ENCODE measurements at regions not wholly inside any gene's neighbourhood (a gene's known extent, or its start where the extent isn't known, plus 50 kb on each side); places are given as distances from the start of the nearest gene placed in this dataset.

DNA sequence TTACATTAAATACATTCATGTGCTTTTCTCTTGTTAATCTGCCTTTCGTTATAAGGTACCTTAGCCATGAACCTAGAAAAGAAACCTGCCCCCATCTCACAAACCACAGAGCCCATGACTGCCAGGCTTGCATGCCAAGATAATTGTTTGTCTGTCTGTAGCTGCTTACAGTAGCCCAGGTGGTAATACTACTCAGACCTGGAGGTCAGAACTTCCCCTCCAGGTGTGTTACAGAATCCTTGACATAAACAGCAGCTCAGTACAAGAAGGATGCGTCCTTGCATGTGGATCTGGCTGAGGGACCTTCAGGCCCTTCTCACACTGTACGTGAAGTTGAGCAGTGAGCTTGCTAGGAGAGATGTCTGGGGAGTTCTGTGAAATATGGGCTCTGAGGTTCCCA, 291.4 kb downstream of the CSNK1G3 start:
- TF ChIP-seq TAF1 (IDR thresholded peaks at IDR 0.05; ENCODE audit: borderline replicate concordance, insufficient read depth, low read length) (no peak), FOXP2 (optimal IDR thresholded peaks at IDR 0.05; ENCODE audit: borderline replicate concordance, extremely low read depth, extremely low read length, insufficient read depth) (no peak)
